ENCODE measurements at regions not wholly inside any gene's neighbourhood (a gene's known extent, or its start where the extent isn't known, plus 50 kb on each side); places are given as distances from the start of the nearest gene placed in this dataset.

DNA sequence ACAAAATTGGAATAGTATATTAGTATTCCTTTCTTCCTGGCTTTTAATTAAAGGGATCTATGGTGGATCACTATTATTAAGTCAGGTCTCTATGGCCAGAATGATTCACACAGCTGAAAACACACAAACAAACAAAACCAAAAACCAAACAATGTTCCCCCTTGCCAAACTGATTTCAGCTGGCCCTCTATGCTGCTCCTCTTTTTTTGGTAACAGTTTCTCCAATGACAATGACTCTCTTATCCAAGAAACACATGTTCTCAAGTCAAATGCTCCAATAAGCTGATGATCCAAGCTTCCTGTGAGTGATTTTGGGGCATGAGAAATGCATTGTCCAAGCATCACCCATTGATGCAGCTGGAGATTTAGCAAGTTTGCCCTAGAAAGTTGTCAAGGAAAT, 193.4 kb upstream of the TUT7 start:
- Histone ChIP-seq H3K36me3 (replicated peaks in 1 of 2; ENCODE audit: control insufficient read depth in 1 of 2, insufficient read depth in 2 of 2, low read length in 1 of 2) (no peaks in the 10 kb centered on the region), H3K79me2 (ENCODE audit: insufficient read depth) (no peaks in the 10 kb centered on the region), H3K9me3 (no peaks in the 10 kb centered on the region), H3K4me3 (ENCODE audit: low read depth in 2 of 2, low read length in 1 of 2) (no peak overlapping the region), H3K4me1 (ENCODE audit: control insufficient read depth in 1 of 2, insufficient read depth in 2 of 2, low read depth in 1 of 2, low read length in 1 of 2) (peaks cover 0 to 48% of the 10 kb centered on the region in 2 experiments), H3K27ac (ENCODE audit: low read depth in 2 of 2, low read length in 1 of 2) (no peak overlapping the region), H3K9me2 (no peaks in the 10 kb centered on the region), H3K9ac (no peak overlapping the region), H4K20me1 (ENCODE audit: insufficient read depth) (no peaks in the 10 kb centered on the region), H3F3A (replicated peaks; ENCODE audit: insufficient read depth) (peaks cover 21% of the 10 kb centered on the region), H2AFZ (ENCODE audit: low read depth) (no peak overlapping the region), H3K27me3 (ENCODE audit: insufficient read depth) (no peaks in the 10 kb centered on the region), H3K4me2 (no peak overlapping the region)
- TF ChIP-seq GABPA (IDR thresholded peaks at IDR 0.05; ENCODE audit: low read depth) (no peak), USF2 (IDR thresholded peaks at IDR 0.05; ENCODE audit: borderline replicate concordance, low read depth, low read length) (no peak), MEF2A (IDR thresholded peaks at IDR 0.05; ENCODE audit: borderline replicate concordance, low read depth) (no peak), FOSL2 (IDR thresholded peaks at IDR 0.05; ENCODE audit: borderline replicate concordance, low read depth) (no peak), RFX5 (IDR thresholded peaks at IDR 0.05; ENCODE audit: low read length) (no peak), EP300 (IDR thresholded peaks at IDR 0.05; ENCODE audit: borderline replicate concordance in 1 of 2, low read depth in 1 of 2, low read length in 1 of 2) (no peak), TCF12 (IDR thresholded peaks at IDR 0.05) (no peak), FOXJ3 (CRISPR knock-in tag; IDR thresholded peaks at IDR 0.05) (no peak), EZH2phosphoT487 (IDR thresholded peaks at IDR 0.05; ENCODE audit: borderline replicate concordance, low read depth) (no peak), TAF1 (IDR thresholded peaks at IDR 0.05; ENCODE audit: borderline replicate concordance, low read depth, low read length) (no peak)
- TF ChIP-seq, protein P1, sequence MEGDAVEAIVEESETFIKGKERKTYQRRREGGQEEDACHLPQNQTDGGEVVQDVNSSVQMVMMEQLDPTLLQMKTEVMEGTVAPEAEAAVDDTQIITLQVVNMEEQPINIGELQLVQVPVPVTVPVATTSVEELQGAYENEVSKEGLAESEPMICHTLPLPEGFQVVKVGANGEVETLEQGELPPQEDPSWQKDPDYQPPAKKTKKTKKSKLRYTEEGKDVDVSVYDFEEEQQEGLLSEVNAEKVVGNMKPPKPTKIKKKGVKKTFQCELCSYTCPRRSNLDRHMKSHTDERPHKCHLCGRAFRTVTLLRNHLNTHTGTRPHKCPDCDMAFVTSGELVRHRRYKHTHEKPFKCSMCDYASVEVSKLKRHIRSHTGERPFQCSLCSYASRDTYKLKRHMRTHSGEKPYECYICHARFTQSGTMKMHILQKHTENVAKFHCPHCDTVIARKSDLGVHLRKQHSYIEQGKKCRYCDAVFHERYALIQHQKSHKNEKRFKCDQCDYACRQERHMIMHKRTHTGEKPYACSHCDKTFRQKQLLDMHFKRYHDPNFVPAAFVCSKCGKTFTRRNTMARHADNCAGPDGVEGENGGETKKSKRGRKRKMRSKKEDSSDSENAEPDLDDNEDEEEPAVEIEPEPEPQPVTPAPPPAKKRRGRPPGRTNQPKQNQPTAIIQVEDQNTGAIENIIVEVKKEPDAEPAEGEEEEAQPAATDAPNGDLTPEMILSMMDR (IDR thresholded peaks at IDR 0.05): no peak
- CTCF ChIA-PET: no interaction called here
- POLR2A ChIA-PET: no interaction called here
- DNase-seq: no peak

- CTCF ChIA-PET: no interaction called here
- no peaks in the 10 kb centered on the region for H3K9me2 ChIP-seq
- no peak overlapping the region for H2AFZ ChIP-seq (ENCODE audit: low read depth)
- TF ChIP-seq CHD2 (IDR thresholded peaks at IDR 0.05; ENCODE audit: low read length, partially characterized antibody) (no peak), FOXM1 (IDR thresholded peaks at IDR 0.05; ENCODE audit: low read depth) (no peak)
- H3K36me3 ChIP-seq (replicated peaks in 1 of 2; ENCODE audit: control insufficient read depth in 1 of 2, insufficient read depth in 2 of 2, low read length in 1 of 2): no peaks in the 10 kb centered on the region
- H3K9me3 ChIP-seq: no peaks in the 10 kb centered on the region
- H3K9ac ChIP-seq: no peak overlapping the region
- peaks cover 0 to 44% of the 10 kb centered on the region in 2 experiments for H3K4me1 ChIP-seq (ENCODE audit: control insufficient read depth in 1 of 2, insufficient read depth in 2 of 2, low read depth in 1 of 2, low read length in 1 of 2)
- peaks cover 21% of the 10 kb centered on the region for H3F3A ChIP-seq (replicated peaks; ENCODE audit: insufficient read depth)
- H3K27me3 ChIP-seq (ENCODE audit: insufficient read depth): no peaks in the 10 kb centered on the region
- H3K79me2 ChIP-seq (ENCODE audit: insufficient read depth): no peaks in the 10 kb centered on the region
- no peak overlapping the region for H3K4me2 ChIP-seq
- no peak overlapping the region for H3K27ac ChIP-seq (ENCODE audit: low read depth in 2 of 2, low read length in 1 of 2)
- no peak overlapping the region for H3K4me3 ChIP-seq (ENCODE audit: low read depth in 2 of 2, low read length in 1 of 2)
- no peak for DNase-seq
- POLR2A ChIA-PET: no interaction called here
- no peaks in the 10 kb centered on the region for H4K20me1 ChIP-seq (ENCODE audit: insufficient read depth)
- WGBS (ENCODE audit: low lambda C conversion rate): 83% methylated on average over 5 of the region's 5 CpGs
These were observed 192.5 kb upstream of the TUT7 start for GRCh38 chr9:86546712-86547111.

All from SK-N-SH (cell line).